ENCODE measurements at regions not wholly inside any gene's neighbourhood (a gene's known extent, or its start where the extent isn't known, plus 50 kb on each side); places are given as distances from the start of the nearest gene placed in this dataset.

GRCh38 chr11:69984457-69985261 lies 93.5 kb upstream of the ANO1 start:
- Mint-ChIP-seq H3K27ac (ENCODE audit: unreplicated experiment) (no peak overlapping the region), H3K9me3 (ENCODE audit: low read depth, unreplicated experiment) (no peaks in the 10 kb centered on the region), H3K27me3 (ENCODE audit: unreplicated experiment) (peaks cover 49% of the 10 kb centered on the region), H3K4me3 (ENCODE audit: low read depth, unreplicated experiment) (no peak overlapping the region), H3K4me1 (ENCODE audit: low read depth, unreplicated experiment) (peaks cover 10% of the 10 kb centered on the region), H3K36me3 (ENCODE audit: insufficient read depth, unreplicated experiment) (no peaks in the 10 kb centered on the region)
- no peak for DNase-seq
- intact Hi-C loops (cut with micrococcal nuclease; ENCODE audit: unreplicated experiment) = no loop called here
- no TSS peak for BruUV-seq (replicated peaks)
- CTCF ChIA-PET = no interaction called here
- TF ChIP-seq CTCF (IDR thresholded peaks at IDR 0.05; ENCODE audit: unreplicated experiment) = no peak

- no TSS peak for BruUV-seq (replicated peaks)
- intact Hi-C loops (cut with micrococcal nuclease; ENCODE audit: unreplicated experiment) = no loop called here
- H3K27ac Mint-ChIP-seq (ENCODE audit: unreplicated experiment) = no peak overlapping the region
- no peak for DNase-seq
- TF ChIP-seq CTCF (IDR thresholded peaks at IDR 0.05; ENCODE audit: unreplicated experiment) = no peak
- H3K4me1 Mint-ChIP-seq (ENCODE audit: low read depth, unreplicated experiment) = peaks cover 10% of the 10 kb centered on the region
- no peaks in the 10 kb centered on the region for H3K36me3 Mint-ChIP-seq (ENCODE audit: insufficient read depth, unreplicated experiment)
- CTCF ChIA-PET = interaction anchor here (0.6 kb wide), 1 partner anchor 26 kb away, joined by 3 read pairs; no protein-coding TSS in a partner anchor
- no peak overlapping the region for H3K4me3 Mint-ChIP-seq (ENCODE audit: low read depth, unreplicated experiment)
- no peaks in the 10 kb centered on the region for H3K9me3 Mint-ChIP-seq (ENCODE audit: low read depth, unreplicated experiment)
- peaks cover 49% of the 10 kb centered on the region for H3K27me3 Mint-ChIP-seq (ENCODE audit: unreplicated experiment)
These were observed 92.8 kb upstream of the ANO1 start for GRCh38 chr11:69985331-69985640.

GRCh38 chr11:69985641-69986439 lies 92.3 kb upstream of the ANO1 start:
- H3K27ac Mint-ChIP-seq (ENCODE audit: unreplicated experiment) = no peak overlapping the region
- DNase-seq = peak; percentile 18
- no peak for TF ChIP-seq CTCF (IDR thresholded peaks at IDR 0.05; ENCODE audit: unreplicated experiment)
- H3K27me3 Mint-ChIP-seq (ENCODE audit: unreplicated experiment) = peaks cover 49% of the 10 kb centered on the region
- intact Hi-C loops (cut with micrococcal nuclease; ENCODE audit: unreplicated experiment) = no loop called here
- H3K36me3 Mint-ChIP-seq (ENCODE audit: insufficient read depth, unreplicated experiment) = no peaks in the 10 kb centered on the region
- CTCF ChIA-PET = interaction anchor here (0.6 kb wide), 1 partner anchor 26 kb away, joined by 3 read pairs; no protein-coding TSS in a partner anchor
- no peaks in the 10 kb centered on the region for H3K9me3 Mint-ChIP-seq (ENCODE audit: low read depth, unreplicated experiment)
- peaks cover 15% of the 10 kb centered on the region for H3K4me1 Mint-ChIP-seq (ENCODE audit: low read depth, unreplicated experiment)
- BruUV-seq (replicated peaks) = no TSS peak
- H3K4me3 Mint-ChIP-seq (ENCODE audit: low read depth, unreplicated experiment) = no peak overlapping the region

GRCh38 chr11:69986440-69986787 lies 91.7 kb upstream of the ANO1 start:
- TF ChIP-seq CTCF (IDR thresholded peaks at IDR 0.05; ENCODE audit: unreplicated experiment) = no peak
- Mint-ChIP-seq H3K9me3 (ENCODE audit: low read depth, unreplicated experiment) (no peaks in the 10 kb centered on the region), H3K4me1 (ENCODE audit: low read depth, unreplicated experiment) (peaks cover 20% of the 10 kb centered on the region), H3K27me3 (ENCODE audit: unreplicated experiment) (peaks cover 49% of the 10 kb centered on the region), H3K36me3 (ENCODE audit: insufficient read depth, unreplicated experiment) (no peaks in the 10 kb centered on the region), H3K27ac (ENCODE audit: unreplicated experiment) (no peak overlapping the region), H3K4me3 (ENCODE audit: low read depth, unreplicated experiment) (no peak overlapping the region)
- DNase-seq = no peak
- no TSS peak for BruUV-seq (replicated peaks)
- CTCF ChIA-PET = no interaction called here
- intact Hi-C loops (cut with micrococcal nuclease; ENCODE audit: unreplicated experiment) = no loop called here
